ENCODE measurements at regions not wholly inside any gene's neighbourhood (a gene's known extent, or its start where the extent isn't known, plus 50 kb on each side); places are given as distances from the start of the nearest gene placed in this dataset.

- TF ChIP-seq, protein P1, sequence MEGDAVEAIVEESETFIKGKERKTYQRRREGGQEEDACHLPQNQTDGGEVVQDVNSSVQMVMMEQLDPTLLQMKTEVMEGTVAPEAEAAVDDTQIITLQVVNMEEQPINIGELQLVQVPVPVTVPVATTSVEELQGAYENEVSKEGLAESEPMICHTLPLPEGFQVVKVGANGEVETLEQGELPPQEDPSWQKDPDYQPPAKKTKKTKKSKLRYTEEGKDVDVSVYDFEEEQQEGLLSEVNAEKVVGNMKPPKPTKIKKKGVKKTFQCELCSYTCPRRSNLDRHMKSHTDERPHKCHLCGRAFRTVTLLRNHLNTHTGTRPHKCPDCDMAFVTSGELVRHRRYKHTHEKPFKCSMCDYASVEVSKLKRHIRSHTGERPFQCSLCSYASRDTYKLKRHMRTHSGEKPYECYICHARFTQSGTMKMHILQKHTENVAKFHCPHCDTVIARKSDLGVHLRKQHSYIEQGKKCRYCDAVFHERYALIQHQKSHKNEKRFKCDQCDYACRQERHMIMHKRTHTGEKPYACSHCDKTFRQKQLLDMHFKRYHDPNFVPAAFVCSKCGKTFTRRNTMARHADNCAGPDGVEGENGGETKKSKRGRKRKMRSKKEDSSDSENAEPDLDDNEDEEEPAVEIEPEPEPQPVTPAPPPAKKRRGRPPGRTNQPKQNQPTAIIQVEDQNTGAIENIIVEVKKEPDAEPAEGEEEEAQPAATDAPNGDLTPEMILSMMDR (IDR thresholded peaks at IDR 0.05): no peak
- no peak for TF ChIP-seq ZBTB33 (IDR thresholded peaks at IDR 0.05; ENCODE audit: borderline replicate concordance, low read depth)
- TF ChIP-seq EP300 (IDR thresholded peaks at IDR 0.05; ENCODE audit: borderline replicate concordance in 1 of 2, low read depth in 1 of 2, low read length in 1 of 2): no peak
- no peak for TF ChIP-seq USF1 (IDR thresholded peaks at IDR 0.05; ENCODE audit: borderline replicate concordance, low read depth)
- no peak for TF ChIP-seq JUND (IDR thresholded peaks at IDR 0.05)
- TF ChIP-seq GATA2 (CRISPR knock-in tag; IDR thresholded peaks at IDR 0.05): no peak
- TF ChIP-seq MAX (IDR thresholded peaks at IDR 0.05; ENCODE audit: low read depth): no peak
- TF ChIP-seq FOXJ3 (CRISPR knock-in tag; IDR thresholded peaks at IDR 0.05): no peak
- TF ChIP-seq NRF1 (IDR thresholded peaks at IDR 0.05; ENCODE audit: low read depth, low read length): no peak
- TF ChIP-seq EZH2phosphoT487 (IDR thresholded peaks at IDR 0.05; ENCODE audit: borderline replicate concordance, low read depth): no peak
Measured at GRCh38 chr1:229815961-229816360, 189.9 kb downstream of the URB2 start.

Measured in SK-N-SH (cell line).